ENCODE measurements at regions not wholly inside any gene's neighbourhood (a gene's known extent, or its start where the extent isn't known, plus 50 kb on each side); places are given as distances from the start of the nearest gene placed in this dataset.
A peak's percentile ranks its signal among the peaks of the same experiment; 100 is the strongest.

- TF ChIP-seq CTCF (IDR thresholded peaks at IDR 0.05), result no peak
- peak; percentile 50 for TF ChIP-seq POLR2A (IDR thresholded peaks at IDR 0.05)
- peak in 1 of 3 donors; percentile 7 for TF ChIP-seq POLR2AphosphoS5 (IDR thresholded peaks at IDR 0.05)
Measured at GRCh38 chr10:50991456-50992355, 82.6 kb upstream of the PRKG1 start.
